Endothelial cell of umbilical vein (primary cell): ENCODE measurements at regions not wholly inside any gene's neighbourhood (a gene's known extent, or its start where the extent isn't known, plus 50 kb on each side); places are given as distances from the start of the nearest gene placed in this dataset.

Source experiments
- BruUV-seq: library from RNA; stranded (reverse); fragments of 400-500 nt; replicated peaks from 2 replicates; lab custom pipeline; 2021; lab: Mats Ljungman, UMichigan
- CTCF ChIA-PET: fragments of 300-600, 350-600 bp; sonication (Branson Sonifier 250); formaldehyde crosslinking; loops from one replicate; lab custom pipeline; 2021; ENCODE audit warnings: antibody characterized with exemption, inconsistent platforms; lab: Charles Lee
- POLR2A ChIA-PET: fragments of 300-600, 350-600 bp; sonication (Branson Sonifier 250); formaldehyde crosslinking; loops from one replicate; lab custom pipeline; 2021; ENCODE audit warnings: antibody characterized with exemption, inconsistent platforms; lab: Charles Lee
- DNase-seq: peaks from one replicate; pipeline ENCODE4 v3.0.0-alpha.2; 2011; ENCODE audit warnings: low read depth, low spot score
- FAIRE-seq: peaks from 2 replicates; lab custom pipeline; 2011; peaks lifted over from hg19 to GRCh38; lab: Jason Lieb, UNC
- H2AFZ ChIP-seq: 2 replicates; pipeline ENCODE4 v1.6.0; 2012; ENCODE audit warnings: low read depth, low read length, control low read depth, inconsistent platforms
- H3K27ac ChIP-seq: 2 replicates; pipeline ENCODE4 v1.5.1; 2011; ENCODE audit warnings: low read depth, mild to moderate bottlenecking, control low read depth, low read length, moderate library complexity; ENCODE audit not compliant: insufficient read depth
- H3K27me3 ChIP-seq, 2 experiments: 2 replicates each; pipeline versions ENCODE4 v1.6.0 to v1.6.1; 2011; ENCODE audit warnings: low read length in 2 of 2, mixed read lengths in 1 of 2; ENCODE audit not compliant: control insufficient read depth in 2 of 2, insufficient read depth in 2 of 2
- H3K36me3 ChIP-seq, 2 experiments: 2 replicates in 1 of 2; 3 replicates in 1 of 2; pipeline ENCODE4 v1.5.1; 2011; ENCODE audit warnings: low read length in 2 of 2, mild to moderate bottlenecking in 1 of 2, moderate library complexity in 1 of 2; ENCODE audit not compliant: control insufficient read depth in 2 of 2, insufficient read depth in 2 of 2; ENCODE audit errors: extremely low read depth in 1 of 2
- H3K4me1 ChIP-seq: 3 replicates; pipeline ENCODE4 v1.5.1; 2011; ENCODE audit warnings: mild to moderate bottlenecking, low read length; ENCODE audit not compliant: control insufficient read depth, insufficient read depth; ENCODE audit errors: extremely low read depth
- H3K4me2 ChIP-seq: 2 replicates; pipeline ENCODE4 v1.6.1; 2011; ENCODE audit warnings: low read length, control low read depth, mixed read lengths; ENCODE audit not compliant: insufficient read depth
- H3K4me3 ChIP-seq, 3 experiments: fragments of 200-600 bp in 1 of 3; sonication (generic), shearing (Covaris generic) in 1 of 3; replicated peaks in 1 of 3; 2 replicates each; pipeline ENCODE4 v1.5.1; 2011 to 2016; ENCODE audit warnings: control low read depth in 3 of 3, low read length in 3 of 3, mild to moderate bottlenecking in 2 of 3, inconsistent platforms in 1 of 3, low read depth in 1 of 3, moderate library complexity in 1 of 3; ENCODE audit not compliant: insufficient read depth in 1 of 3
- H3K79me2 ChIP-seq: 2 replicates; pipeline ENCODE4 v1.6.0; 2012; ENCODE audit warnings: low read length, inconsistent platforms; ENCODE audit not compliant: control insufficient read depth, insufficient read depth
- H3K9ac ChIP-seq: replicated peaks from 2 replicates; pipeline ENCODE3; 2011; ENCODE audit warnings: low read length, control low read depth; ENCODE audit not compliant: insufficient read depth; ENCODE audit errors: extremely low read depth
- H3K9me1 ChIP-seq: replicated peaks from 3 replicates; pipeline ENCODE4 v1.6.0; 2011; ENCODE audit warnings: mild to moderate bottlenecking, low read length; ENCODE audit not compliant: control insufficient read depth, insufficient read depth; ENCODE audit errors: extremely low read depth
- H3K9me3 ChIP-seq: replicated peaks from 2 replicates; pipeline ENCODE4 v1.5.1; 2012; ENCODE audit warnings: low read length, inconsistent platforms; ENCODE audit not compliant: control insufficient read depth, insufficient read depth
- H4K20me1 ChIP-seq: replicated peaks from 2 replicates; pipeline ENCODE3; 2011; ENCODE audit warnings: mild to moderate bottlenecking, low read length; ENCODE audit not compliant: control insufficient read depth, insufficient read depth; ENCODE audit errors: extremely low read depth
- CTCF ChIP-seq, 2 donors: IDR thresholded peaks; 1 replicate in 1 of 2; 2 replicates in 1 of 2; pipeline ENCODE4 v1.5.1; 2011; ENCODE audit warnings: low read length in 2 of 2, mild to moderate bottlenecking in 2 of 2, moderate library complexity in 2 of 2, control low read depth in 1 of 2, inconsistent platforms in 1 of 2, low read depth in 1 of 2; ENCODE audit not compliant: insufficient read depth in 1 of 2; ENCODE audit errors: extremely low read depth in 1 of 2
- EZH2 ChIP-seq: IDR thresholded peaks from 2 replicates; pipeline ENCODE4 v1.6.1; 2012; ENCODE audit warnings: borderline replicate concordance, low read depth, mild to moderate bottlenecking, moderate library complexity, low read length, inconsistent platforms; ENCODE audit not compliant: severe bottlenecking
- FOS ChIP-seq: IDR thresholded peaks from 2 replicates; pipeline ENCODE4 v1.6.1; 2011; ENCODE audit warnings: mild to moderate bottlenecking, low read length, moderate library complexity, borderline replicate concordance; ENCODE audit not compliant: insufficient read depth
- GATA2 ChIP-seq: IDR thresholded peaks from 2 replicates; pipeline ENCODE4 v1.7.0; 2011; ENCODE audit warnings: low read depth, mild to moderate bottlenecking, moderate library complexity, mixed read lengths, low read length; ENCODE audit not compliant: insufficient read length, insufficient read depth
- JUN ChIP-seq: IDR thresholded peaks from 2 replicates; pipeline ENCODE4 v1.6.1; 2011; ENCODE audit warnings: borderline replicate concordance, low read depth; ENCODE audit not compliant: insufficient read length, insufficient read depth
- MAX ChIP-seq: IDR thresholded peaks from 2 replicates; pipeline ENCODE4 v1.6.1; 2011; ENCODE audit not compliant: insufficient read depth, insufficient read length
- MYC ChIP-seq: IDR thresholded peaks from one replicate; pipeline ENCODE4 v1.6.1; 2011; ENCODE audit warnings: mild to moderate bottlenecking, low read depth, low read length
- POLR2A ChIP-seq: IDR thresholded peaks from 2 replicates; pipeline ENCODE4 v1.6.1; 2012; ENCODE audit warnings: low read depth, mild to moderate bottlenecking, control low read depth, low read length
- POLR2AphosphoS5 ChIP-seq: IDR thresholded peaks from 2 replicates; pipeline ENCODE4 v1.6.1; 2012; ENCODE audit warnings: low read depth, mild to moderate bottlenecking, control low read depth, low read length, moderate library complexity; ENCODE audit not compliant: insufficient read depth
- dilution Hi-C: fragments of 300-500 bp; cut with MboI; formaldehyde crosslinking; loops from one replicate; pipeline ENCODE4 v1.15.0; 2019; ENCODE audit warnings: low sequenced_read_pairs; ENCODE audit not compliant: extremely low pct_ligation_motif_present
- intact Hi-C: fragments of 100-400 bp; cut with micrococcal nuclease; formaldehyde crosslinking; loops from one replicate; pipeline ENCODE4 v1.10.0; 2022

GRCh38 chr1:87799451-87799850 is 470.8 kb downstream of the LMO4 start:
- no peaks in the 10 kb centered on the region for H3K36me3 ChIP-seq
- no peak overlapping the region for H3K4me2 ChIP-seq
- H2AFZ ChIP-seq = no peak overlapping the region
- no TSS peak for BruUV-seq
- CTCF ChIA-PET = no interaction called here
- DNase-seq (no peak), FAIRE-seq (no peak)
- TF ChIP-seq FOS (no peak), JUN (no peak), GATA2 (no peak), POLR2AphosphoS5 (no peak), CTCF (IDR thresholded peaks at IDR 0.05; ENCODE audit: extremely low read depth in 1 of 2, insufficient read depth in 1 of 2, low read depth in 1 of 2, low read length in 2 of 2) (no peak), POLR2A (no peak), MYC (no peak), MAX (no peak), EZH2 (no peak)
- H4K20me1 ChIP-seq = no peaks in the 10 kb centered on the region
- no peaks in the 10 kb centered on the region for H3K79me2 ChIP-seq
- dilution Hi-C loops (no loop called here), intact Hi-C loops (loop anchor here (5.0 to 10.0 kb wide), 2 partner anchors 112 to 265 kb away; no protein-coding TSS in a partner anchor)
- peaks cover 10% of the 10 kb centered on the region for H3K4me1 ChIP-seq
- H3K9ac ChIP-seq = no peak overlapping the region
- no peak overlapping the region for H3K27ac ChIP-seq
- H3K9me1 ChIP-seq = no peaks in the 10 kb centered on the region
- H3K27me3 ChIP-seq = no peaks in the 10 kb centered on the region
- POLR2A ChIA-PET = no interaction called here
- no peaks in the 10 kb centered on the region for H3K9me3 ChIP-seq
- H3K4me3 ChIP-seq = no peak overlapping the region
